ENCODE measurements at regions not wholly inside any gene's neighbourhood (a gene's known extent, or its start where the extent isn't known, plus 50 kb on each side); places are given as distances from the start of the nearest gene placed in this dataset.
"Not testable (repeated sequence)": the region's sequence is repeated elsewhere in the genome, so short reads cannot be mapped to it uniquely, and the experiment has no call there.

GRCh38 chr6:10343320-10343719 is 71.6 kb downstream of the TFAP2A start:
- DNase-seq (ENCODE audit: extremely low read depth in 1 of 2, low read depth in 1 of 2) = no peak

DNA sequence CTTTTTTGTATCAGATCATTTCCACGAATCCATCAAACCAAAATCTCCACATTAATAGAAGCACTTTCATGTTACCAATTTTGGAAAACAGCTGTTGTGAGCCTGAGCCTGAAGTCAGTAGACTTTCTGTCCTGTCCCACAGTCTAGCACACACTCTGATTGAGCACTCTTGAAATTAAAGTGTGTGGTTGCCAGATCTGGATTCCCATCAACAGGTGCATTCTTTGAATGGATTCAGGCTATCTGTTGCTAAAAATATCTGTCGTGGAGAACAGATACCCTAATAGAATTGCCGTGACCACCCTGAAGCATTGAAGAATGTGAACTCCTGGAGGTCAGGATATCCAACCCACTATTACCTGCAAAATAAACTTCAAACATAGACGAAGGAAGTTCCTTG is 73.3 kb downstream of the TFAP2A start:
- no peak for DNase-seq (ENCODE audit: extremely low read depth in 1 of 2, low read depth in 1 of 2)

DNA sequence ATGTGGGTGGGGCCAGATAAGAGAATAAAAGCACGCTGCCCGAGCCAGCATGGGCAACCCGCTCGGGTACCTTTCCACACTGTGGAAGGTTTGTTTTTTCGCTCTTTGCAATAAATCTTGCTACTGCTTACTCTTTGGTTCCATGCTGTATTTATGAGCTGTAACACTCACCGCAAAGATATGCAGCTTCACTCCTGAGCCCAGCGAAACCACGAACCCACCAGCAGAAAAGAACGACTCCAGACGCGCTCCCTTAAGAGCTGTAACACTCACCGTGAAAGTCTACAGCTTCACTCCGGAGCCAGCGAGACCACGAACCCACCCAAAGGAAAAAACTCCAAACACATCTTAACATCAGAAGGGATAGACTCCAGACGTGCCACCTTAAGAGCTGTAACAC is 76.7 kb downstream of the TFAP2A start:
- DNase-seq (ENCODE audit: extremely low read depth in 1 of 2, low read depth in 1 of 2) = no peak

DNA sequence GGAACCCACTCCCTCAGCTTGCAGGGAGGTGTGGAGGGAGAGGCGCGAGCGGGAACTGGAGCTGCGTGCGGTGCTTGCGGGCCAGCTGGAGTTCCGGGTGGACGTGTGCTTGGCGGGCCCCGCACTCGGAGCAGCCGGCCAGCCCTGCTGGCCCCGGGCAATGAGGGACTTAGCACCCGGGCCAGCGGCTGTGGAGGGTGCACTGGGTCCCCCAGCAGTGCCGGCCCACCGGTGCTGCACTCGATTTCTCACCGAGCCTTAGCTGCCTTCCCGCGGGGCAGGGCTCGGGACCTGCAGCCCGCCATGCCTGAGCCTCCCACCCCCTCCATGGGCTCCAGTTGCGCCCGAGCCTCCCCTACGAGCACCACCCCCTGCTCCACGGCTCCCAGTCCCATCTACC is 77.5 kb downstream of the TFAP2A start:
- not testable (repeated sequence) for DNase-seq (ENCODE audit: extremely low read depth in 1 of 2, low read depth in 1 of 2)

DNA sequence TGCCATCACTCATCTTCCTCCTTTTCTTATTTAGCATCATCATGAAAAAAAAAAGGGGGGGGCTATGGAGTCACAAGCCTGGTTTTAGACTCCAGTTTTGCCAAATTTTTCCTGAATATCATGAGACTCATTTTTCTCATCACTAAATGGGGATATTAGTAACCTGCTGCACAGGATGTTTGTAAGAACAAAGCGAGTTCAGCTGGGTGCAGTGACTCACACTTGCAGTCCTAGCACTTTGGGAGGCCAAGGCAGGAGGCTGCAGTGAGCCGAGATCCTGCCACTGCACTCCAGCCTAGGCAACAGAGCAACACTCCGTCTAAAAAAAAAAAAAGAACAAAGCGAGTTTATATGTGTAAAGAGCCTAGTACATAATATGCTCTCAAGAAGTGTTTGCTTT is 82.8 kb downstream of the TFAP2A start:
- DNase-seq (ENCODE audit: extremely low read depth in 1 of 2, low read depth in 1 of 2) = no peak

GRCh38 chr6:10331334-10331968 is 83.4 kb downstream of the TFAP2A start:
- no peak for DNase-seq (ENCODE audit: extremely low read depth in 1 of 2, low read depth in 1 of 2)

DNA sequence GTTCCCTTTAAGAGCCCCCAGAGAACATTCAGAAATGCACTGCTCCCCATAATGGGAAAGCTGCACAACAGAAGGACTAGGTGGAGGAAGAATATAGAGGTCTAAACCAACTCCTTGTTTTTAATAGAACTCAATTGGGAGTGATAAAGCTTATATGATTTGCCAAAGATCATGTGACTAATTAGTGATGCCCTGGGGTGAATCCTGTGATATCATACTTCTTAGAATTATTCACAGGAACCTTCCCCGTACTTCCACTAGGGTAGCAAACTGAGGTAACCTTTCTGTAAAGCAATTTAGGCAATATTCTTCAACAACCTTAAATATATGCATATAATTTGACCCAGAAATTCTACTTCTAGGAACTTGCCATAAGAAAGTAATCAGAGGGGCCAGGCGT is 84.4 kb downstream of the TFAP2A start:
- DNase-seq (ENCODE audit: extremely low read depth in 1 of 2, low read depth in 1 of 2) = no peak

GRCh38 chr6:10323018-10323417 is 91.9 kb downstream of the TFAP2A start:
- no peak for DNase-seq (ENCODE audit: extremely low read depth in 1 of 2, low read depth in 1 of 2)

- no peak for DNase-seq (ENCODE audit: extremely low read depth in 1 of 2, low read depth in 1 of 2)
Measured at GRCh38 chr6:10320291-10320690, 94.6 kb downstream of the TFAP2A start.

DNA sequence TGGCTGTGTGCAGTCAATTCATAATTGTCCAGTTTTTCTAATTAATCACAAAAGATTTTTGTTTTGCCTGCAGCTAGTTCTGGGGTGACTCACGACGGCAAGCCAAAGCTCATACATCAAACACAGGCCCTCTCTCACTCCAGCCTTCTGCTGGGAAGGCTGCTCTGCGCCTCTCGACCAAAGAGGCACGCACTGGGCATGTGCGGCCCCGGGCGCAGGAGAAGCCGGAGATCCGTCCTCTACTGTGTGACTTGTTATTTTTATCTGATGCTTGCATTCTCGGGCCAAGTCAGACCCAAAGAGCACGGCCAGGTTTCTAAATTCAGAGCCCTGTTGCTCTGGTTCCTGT is 98.5 kb downstream of the TFAP2A start:
- no peak for DNase-seq (ENCODE audit: extremely low read depth in 1 of 2, low read depth in 1 of 2)

GRCh38 chr6:10315658-10316372 is 99.1 kb downstream of the TFAP2A start:
- DNase-seq (ENCODE audit: extremely low read depth in 1 of 2, low read depth in 1 of 2) = no peak

GRCh38 chr6:10315034-10315433 is 99.8 kb downstream of the TFAP2A start:
- DNase-seq (ENCODE audit: extremely low read depth in 1 of 2, low read depth in 1 of 2) = no peak

DNA sequence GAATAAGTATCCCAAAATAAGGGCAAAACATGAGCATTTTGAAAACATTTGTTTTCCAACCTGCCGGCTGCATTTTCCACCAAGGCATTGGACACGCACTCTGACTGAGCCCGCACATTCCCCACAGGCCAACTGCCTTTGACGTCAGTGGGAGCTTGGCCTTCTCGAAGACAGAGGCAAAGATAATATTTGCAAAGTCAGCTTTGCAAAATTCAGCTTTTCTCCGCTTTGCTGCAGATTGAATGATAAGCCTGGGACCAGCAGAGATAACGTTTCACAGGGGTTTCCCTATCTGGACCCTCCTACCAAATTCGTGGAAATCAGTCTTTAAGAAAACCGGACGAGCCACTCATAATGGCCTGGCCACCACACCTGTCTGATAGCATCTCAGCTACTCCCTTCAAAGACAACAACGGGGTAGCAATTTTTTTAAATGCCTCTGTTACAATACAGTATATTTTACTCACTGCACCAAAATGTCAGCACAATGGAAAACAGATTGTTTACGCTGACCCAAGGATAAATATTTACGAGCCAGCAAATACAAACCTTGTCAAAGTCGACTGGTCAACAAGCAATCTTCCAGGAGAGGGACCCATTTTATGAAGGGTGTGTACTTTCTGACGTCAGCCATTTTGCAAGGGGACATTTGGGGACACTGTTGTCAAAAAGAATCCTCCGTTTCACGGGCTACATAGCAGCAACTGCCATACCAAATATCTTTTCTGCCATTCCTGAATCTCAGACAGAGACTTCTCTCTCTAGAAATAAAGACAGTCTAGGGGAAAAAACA is 100.5 kb downstream of the TFAP2A start:
- no peak for DNase-seq (ENCODE audit: extremely low read depth in 1 of 2, low read depth in 1 of 2)

DNA sequence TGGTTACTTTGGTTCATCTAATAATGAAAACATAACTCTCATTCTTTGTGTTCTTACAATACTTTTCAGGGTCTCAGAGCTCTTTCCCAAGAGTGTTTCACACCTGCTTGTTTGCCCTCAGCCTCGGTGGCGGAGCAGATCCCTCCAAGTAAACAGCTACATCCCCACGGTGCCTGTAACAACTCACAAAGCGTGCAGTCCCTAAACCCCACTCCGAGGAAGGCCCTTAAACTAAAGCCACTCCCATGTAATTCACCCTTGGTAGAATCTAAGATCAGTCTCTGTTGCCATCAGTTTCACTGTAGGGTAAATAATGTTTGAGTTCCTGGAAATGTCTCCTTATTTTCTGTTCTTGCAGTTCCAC is 101.1 kb downstream of the TFAP2A start:
- DNase-seq (ENCODE audit: extremely low read depth in 1 of 2, low read depth in 1 of 2) = no peak

- no peak for DNase-seq (ENCODE audit: extremely low read depth in 1 of 2, low read depth in 1 of 2)
Measured at GRCh38 chr6:10312445-10312844, 102.4 kb downstream of the TFAP2A start.

- not testable (repeated sequence) for DNase-seq (ENCODE audit: extremely low read depth in 1 of 2, low read depth in 1 of 2)
Measured at GRCh38 chr6:10311546-10312405, 103.1 kb downstream of the TFAP2A start.

GRCh38 chr6:10310826-10311225 is 104.0 kb downstream of the TFAP2A start:
- DNase-seq (ENCODE audit: extremely low read depth in 1 of 2, low read depth in 1 of 2) = no peak

GRCh38 chr6:10310330-10310653 is 104.6 kb downstream of the TFAP2A start:
- DNase-seq (ENCODE audit: extremely low read depth in 1 of 2, low read depth in 1 of 2) = no peak

- DNase-seq (ENCODE audit: extremely low read depth in 1 of 2, low read depth in 1 of 2) = no peak
Measured at GRCh38 chr6:10309457-10310329, 105.2 kb downstream of the TFAP2A start.

DNA sequence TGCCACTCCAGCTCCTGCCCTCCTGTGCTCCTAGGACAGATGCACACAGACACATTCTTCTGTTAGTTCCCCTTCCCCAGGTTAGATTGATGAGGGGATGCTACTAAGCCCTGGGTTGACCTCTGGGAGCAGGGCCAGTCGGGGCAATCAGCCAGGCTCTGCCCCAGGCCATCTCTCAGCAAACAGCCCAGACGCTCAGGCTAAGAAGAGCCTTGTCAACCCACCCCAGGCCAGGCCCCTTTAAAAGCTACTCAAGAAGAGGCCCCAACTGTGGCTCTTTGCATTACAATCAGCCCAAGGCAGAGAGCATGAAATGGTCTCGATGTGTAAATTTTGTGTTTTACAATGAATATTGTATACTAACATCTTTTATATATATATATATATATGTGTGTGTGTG is 107.4 kb downstream of the TFAP2A start:
- DNase-seq (ENCODE audit: extremely low read depth in 1 of 2, low read depth in 1 of 2) = no peak
